Neural cell (in vitro differentiated cells): ENCODE measurements at regions not wholly inside any gene's neighbourhood (a gene's known extent, or its start where the extent isn't known, plus 50 kb on each side); places are given as distances from the start of the nearest gene placed in this dataset.

Experiments used
- H2AFZ ChIP-seq: fragments of 200-600, 300-800 bp; sonication (generic), shearing (Covaris generic); 2 replicates; pipeline ENCODE4 v1.6.0; 2014; ENCODE audit warnings: low read depth, mild to moderate bottlenecking, antibody characterized with exemption, low read length, moderate library complexity
- H3F3A ChIP-seq: fragments of 200-600 bp; shearing (Covaris generic); 2 replicates; pipeline ENCODE4 v1.6.1; 2016; ENCODE audit warnings: mild to moderate bottlenecking, moderate library complexity, mixed read lengths, antibody characterized with exemption, low read length; ENCODE audit not compliant: insufficient read depth, poor library complexity, severe bottlenecking
- H3K27ac ChIP-seq: fragments of 200-600, 300-800 bp; sonication (generic), shearing (Covaris generic); 2 replicates; pipeline ENCODE4 v1.5.1; 2014; ENCODE audit warnings: mild to moderate bottlenecking, low read length, moderate library complexity
- H3K27me3 ChIP-seq: fragments of 300-800, 200-600 bp; sonication (generic), shearing (Covaris generic); 2 replicates; pipeline ENCODE4 v1.6.0; 2014; ENCODE audit warnings: mild to moderate bottlenecking, low read depth, low read length, moderate library complexity; ENCODE audit not compliant: insufficient read depth
- H3K36me3 ChIP-seq: fragments of 300-800, 200-600 bp; sonication (generic), shearing (Covaris generic); 2 replicates; pipeline ENCODE4 v1.5.1; 2014; ENCODE audit warnings: mild to moderate bottlenecking, antibody characterized with exemption, low read length, moderate library complexity; ENCODE audit not compliant: insufficient read depth
- H3K4me2 ChIP-seq: fragments of 300-800, 200-600 bp; sonication (generic), shearing (Covaris generic); 2 replicates; pipeline ENCODE4 v1.6.0; 2014; ENCODE audit warnings: mild to moderate bottlenecking, low read length
- H3K4me3 ChIP-seq: fragments of 300-800, 200-600 bp; sonication (generic), shearing (Covaris generic); 2 replicates; pipeline ENCODE4 v1.5.1; 2014; ENCODE audit warnings: mild to moderate bottlenecking, low read length, moderate library complexity
- H3K79me2 ChIP-seq: fragments of 200-600 bp; shearing (Covaris generic); replicated peaks from 2 replicates; pipeline ENCODE4 v1.6.0; 2014; ENCODE audit warnings: mild to moderate bottlenecking, low read length, moderate library complexity; ENCODE audit not compliant: insufficient read depth
- H3K9ac ChIP-seq: fragments of 300-800, 200-600 bp; sonication (generic), shearing (Covaris generic); 2 replicates; pipeline ENCODE4 v1.6.1; 2016; ENCODE audit warnings: mild to moderate bottlenecking, low read length, mixed read lengths
- H3K9me2 ChIP-seq: fragments of 200-600 bp; shearing (Covaris generic); 2 replicates; pipeline ENCODE4 v1.6.1; 2016; ENCODE audit warnings: mild to moderate bottlenecking, low read length, mixed read lengths; ENCODE audit not compliant: insufficient read depth
- H3K9me3 ChIP-seq: fragments of 200-600, 300-800 bp; sonication (generic), shearing (Covaris generic); 2 replicates; pipeline ENCODE4 v1.6.1; 2016; ENCODE audit warnings: mild to moderate bottlenecking, mixed run types, low read length, moderate library complexity, mixed read lengths
- H4K20me1 ChIP-seq: fragments of 200-600 bp; shearing (Covaris generic); 2 replicates; pipeline ENCODE4 v1.6.1; 2016; ENCODE audit warnings: mild to moderate bottlenecking, mixed run types; ENCODE audit not compliant: insufficient read depth
- CTCF ChIP-seq: fragments of 450-650 bp; IDR thresholded peaks from 2 replicates; pipeline ENCODE4 v1.5.1; 2014; ENCODE audit warnings: antibody characterized with exemption, mild to moderate bottlenecking, moderate library complexity; ENCODE audit not compliant: poor library complexity, severe bottlenecking
- EP300 ChIP-seq: fragments of 450-650 bp; conservative IDR thresholded peaks from 2 replicates; pipeline ENCODE4 v1.6.1; 2014; ENCODE audit warnings: antibody characterized with exemption, mild to moderate bottlenecking, moderate library complexity; ENCODE audit not compliant: poor library complexity, severe bottlenecking
- EZH2 ChIP-seq: fragments of 200-600, 300-800 bp; shearing (Covaris generic), sonication (generic); IDR thresholded peaks from 2 replicates; pipeline ENCODE4 v1.6.1; 2014; ENCODE audit warnings: antibody characterized with exemption, low read length, borderline replicate concordance, mild to moderate bottlenecking; ENCODE audit not compliant: insufficient read depth, poor library complexity, severe bottlenecking
- MXI1 ChIP-seq: fragments of 450-650 bp; conservative IDR thresholded peaks from 2 replicates; pipeline ENCODE4 v1.6.1; 2014; ENCODE audit warnings: antibody characterized with exemption, mild to moderate bottlenecking; ENCODE audit not compliant: poor library complexity, severe bottlenecking
- POLR2AphosphoS5 ChIP-seq: IDR thresholded peaks from 2 replicates; pipeline ENCODE4 v1.6.1; 2012
- RAD21 ChIP-seq: fragments of 450-650 bp; conservative IDR thresholded peaks from 2 replicates; pipeline ENCODE4 v1.6.1; 2014; ENCODE audit warnings: antibody characterized with exemption, mild to moderate bottlenecking, moderate library complexity
- REST ChIP-seq: IDR thresholded peaks from 2 replicates; pipeline ENCODE4 v1.6.1; 2012; ENCODE audit warnings: borderline replicate concordance
- SMC3 ChIP-seq: fragments of 450-650 bp; conservative IDR thresholded peaks from 2 replicates; pipeline ENCODE4 v1.6.1; 2014; ENCODE audit warnings: antibody characterized with exemption, mild to moderate bottlenecking, moderate library complexity; ENCODE audit not compliant: poor library complexity
- TAF1 ChIP-seq: IDR thresholded peaks from 2 replicates; pipeline ENCODE4 v1.6.1; 2012; ENCODE audit warnings: low read depth

- no peak for TF ChIP-seq CTCF
These were observed 593.5 kb downstream of the TMEM182 start (continued) for GRCh38 chr2:103355287-103355686.

- Histone ChIP-seq H3K36me3 (no peaks in the 10 kb centered on the region), H4K20me1 (no peaks in the 10 kb centered on the region), H3F3A (no peaks in the 10 kb centered on the region), H3K4me3 (no peak overlapping the region), H3K27me3 (no peaks in the 10 kb centered on the region), H3K9me2 (no peaks in the 10 kb centered on the region), H3K9ac (no peak overlapping the region), H3K9me3 (no peaks in the 10 kb centered on the region), H3K4me2 (no peak overlapping the region), H2AFZ (no peak overlapping the region), H3K79me2 (no peaks in the 10 kb centered on the region), H3K27ac (no peak overlapping the region)
- no peak for TF ChIP-seq EP300
- TF ChIP-seq TAF1: no peak
- no peak for TF ChIP-seq SMC3
- TF ChIP-seq MXI1: no peak
- no peak for TF ChIP-seq REST
- no peak for TF ChIP-seq CTCF
- TF ChIP-seq RAD21: no peak
- no peak for TF ChIP-seq POLR2AphosphoS5
- no peak for TF ChIP-seq EZH2
These were observed 599.9 kb downstream of the TMEM182 start for GRCh38 chr2:103361712-103362111.

GRCh38 chr2:103363639-103364038 lies 601.8 kb downstream of the TMEM182 start:
- no peak for TF ChIP-seq REST
- TF ChIP-seq TAF1: no peak
- TF ChIP-seq EZH2: no peak
- no peak for TF ChIP-seq MXI1
- TF ChIP-seq POLR2AphosphoS5: no peak
- TF ChIP-seq EP300: no peak
- no peak for TF ChIP-seq RAD21
- TF ChIP-seq SMC3: no peak
- TF ChIP-seq CTCF: no peak
- Histone ChIP-seq H3K4me3 (no peak overlapping the region), H3K27me3 (no peaks in the 10 kb centered on the region), H3K27ac (no peak overlapping the region), H3K4me2 (no peak overlapping the region), H2AFZ (no peak overlapping the region), H4K20me1 (no peaks in the 10 kb centered on the region), H3F3A (no peaks in the 10 kb centered on the region), H3K9me3 (no peaks in the 10 kb centered on the region), H3K9ac (no peak overlapping the region), H3K79me2 (no peaks in the 10 kb centered on the region), H3K36me3 (no peaks in the 10 kb centered on the region), H3K9me2 (no peaks in the 10 kb centered on the region)
